CD4-positive, alpha-beta memory T cell (primary cell): ENCODE measurements at regions not wholly inside any gene's neighbourhood (a gene's known extent, or its start where the extent isn't known, plus 50 kb on each side); places are given as distances from the start of the nearest gene placed in this dataset.
A peak's percentile ranks its signal among the peaks of the same experiment; 100 is the strongest.
"Not testable (repeated sequence)": the region's sequence is repeated elsewhere in the genome, so short reads cannot be mapped to it uniquely, and the experiment has no call there.

ENCODE experiments used
- CTCF ChIA-PET: fragments of 350-600 bp; sonication (Branson Sonifier 250); formaldehyde crosslinking; loops from one replicate; lab custom pipeline; 2021; ENCODE audit warnings: inconsistent platforms; ENCODE audit not compliant: partially characterized antibody; lab: Charles Lee
- POLR2A ChIA-PET: fragments of 350-600 bp; sonication (Branson Sonifier 250); formaldehyde crosslinking; loops from one replicate; lab custom pipeline; 2021; ENCODE audit not compliant: partially characterized antibody; lab: Charles Lee
- DNase-seq, 5 donors: peaks; one replicate each; pipeline versions ENCODE4 v3.0.0 to v3.0.0-alpha.2; 2020 to 2022; ENCODE audit warnings: mixed read lengths in 1 of 5
- H3K27ac ChIP-seq: one replicate; pipeline ENCODE4 v1.7.0; 2013; ENCODE audit warnings: low read depth, low read length
- H3K27me3 ChIP-seq: 2 replicates; pipeline ENCODE4 v1.7.0; 2013; ENCODE audit warnings: mild to moderate bottlenecking, low read length, moderate library complexity; ENCODE audit not compliant: insufficient read depth
- H3K36me3 ChIP-seq: 2 replicates; pipeline ENCODE4 v1.7.0; 2013; ENCODE audit warnings: mild to moderate bottlenecking, low read length, moderate library complexity; ENCODE audit not compliant: insufficient read depth
- H3K4me1 ChIP-seq: 2 replicates; pipeline ENCODE4 v1.7.0; 2013; ENCODE audit warnings: mild to moderate bottlenecking, low read length, moderate library complexity; ENCODE audit not compliant: insufficient read depth
- H3K4me3 ChIP-seq, 2 donors: one replicate each; pipeline ENCODE4 v1.7.0; 2013; ENCODE audit warnings: low read length in 2 of 2, mild to moderate bottlenecking in 1 of 2
- H3K9me3 ChIP-seq, 2 donors: one replicate each; pipeline ENCODE4 v1.7.0; 2013; ENCODE audit warnings: low read length in 2 of 2, control low read depth in 1 of 2; ENCODE audit not compliant: control insufficient read depth in 1 of 2
- H3K27ac Mint-ChIP-seq, 7 donors: one replicate each; pipeline ENCODE4 v1.8.0; 2020 to 2021; ENCODE audit warnings: mixed read lengths in 7 of 7, mild to moderate bottlenecking in 6 of 7, inconsistent platforms in 3 of 7, moderate library complexity in 3 of 7
- H3K27me3 Mint-ChIP-seq, 2 donors: one replicate each; pipeline ENCODE4 v1.8.0; 2020 to 2021; ENCODE audit warnings: mixed read lengths in 2 of 2
- H3K36me3 Mint-ChIP-seq, 2 donors: one replicate each; pipeline ENCODE4 v1.8.0; 2020 to 2021; ENCODE audit warnings: mixed read lengths in 2 of 2, inconsistent platforms in 1 of 2, mild to moderate bottlenecking in 1 of 2
- H3K4me1 Mint-ChIP-seq, 4 donors: one replicate each; pipeline ENCODE4 v1.8.0; 2020 to 2021; ENCODE audit warnings: mixed read lengths in 4 of 4, mild to moderate bottlenecking in 1 of 4
- H3K4me3 Mint-ChIP-seq, 8 donors: one replicate each; pipeline ENCODE4 v1.8.0; 2020 to 2021; ENCODE audit warnings: mixed read lengths in 8 of 8, mild to moderate bottlenecking in 7 of 8, moderate library complexity in 6 of 8, inconsistent platforms in 3 of 8
- H3K9me3 Mint-ChIP-seq, 8 donors: one replicate each; pipeline ENCODE4 v1.8.0; 2020 to 2021; ENCODE audit warnings: mixed read lengths in 8 of 8, mild to moderate bottlenecking in 5 of 8, inconsistent platforms in 3 of 8, moderate library complexity in 1 of 8
- intact Hi-C: fragments of 100-400 bp; cut with micrococcal nuclease; formaldehyde crosslinking; loops from one replicate; pipeline ENCODE4 v1.15.1; 2023

GRCh38 chr20:30313660-30314059 lies 943.8 kb upstream of the DEFB115 start:
- H3K36me3 Mint-ChIP-seq, result not testable (repeated sequence)

GRCh38 chr20:30316063-30316462 lies 941.4 kb upstream of the DEFB115 start:
- CTCF ChIA-PET, H3K27me3 Mint-ChIP-seq, H3K4me3 ChIP-seq, H3K9me3 ChIP-seq, H3K27ac Mint-ChIP-seq, H3K4me1 ChIP-seq, POLR2A ChIA-PET, H3K9me3 Mint-ChIP-seq, H3K36me3 ChIP-seq, H3K27ac ChIP-seq, DNase-seq, H3K4me1 Mint-ChIP-seq, H3K27me3 ChIP-seq, intact Hi-C loops, H3K36me3 Mint-ChIP-seq: not testable (repeated sequence)
- H3K4me3 Mint-ChIP-seq, result peak overlapping the region in 1 of 8 donors; percentile 31

More at GRCh38 chr20:30313660-30314059, 943.8 kb upstream of the DEFB115 start:
- intact Hi-C loops, H3K9me3 Mint-ChIP-seq, CTCF ChIA-PET, H3K9me3 ChIP-seq, DNase-seq, H3K27ac Mint-ChIP-seq, H3K36me3 ChIP-seq, H3K27me3 Mint-ChIP-seq, H3K4me1 Mint-ChIP-seq, H3K27ac ChIP-seq, H3K4me1 ChIP-seq, H3K4me3 ChIP-seq, H3K4me3 Mint-ChIP-seq, H3K27me3 ChIP-seq, POLR2A ChIA-PET: not testable (repeated sequence)

- H3K36me3 ChIP-seq, CTCF ChIA-PET, POLR2A ChIA-PET, H3K9me3 Mint-ChIP-seq, H3K27ac Mint-ChIP-seq, DNase-seq, H3K27me3 Mint-ChIP-seq, H3K4me1 ChIP-seq, intact Hi-C loops, H3K27me3 ChIP-seq, H3K9me3 ChIP-seq, H3K4me3 ChIP-seq, H3K27ac ChIP-seq, H3K4me1 Mint-ChIP-seq, H3K36me3 Mint-ChIP-seq: not testable (repeated sequence)
- H3K4me3 Mint-ChIP-seq, result peak overlapping the region in 1 of 8 donors; percentile 15
Observed at GRCh38 chr20:30316532-30317299, 940.7 kb upstream of the DEFB115 start.

- POLR2A ChIA-PET, result not testable (repeated sequence)
Observed at GRCh38 chr20:30333744-30334143, 923.7 kb upstream of the DEFB115 start.

GRCh38 chr20:30337556-30337955 lies 919.9 kb upstream of the DEFB115 start:
- H3K4me3 Mint-ChIP-seq, H3K27ac Mint-ChIP-seq, H3K27me3 ChIP-seq, DNase-seq, H3K9me3 ChIP-seq, H3K36me3 Mint-ChIP-seq, H3K36me3 ChIP-seq, H3K9me3 Mint-ChIP-seq, H3K4me1 Mint-ChIP-seq, H3K4me3 ChIP-seq, H3K27ac ChIP-seq, H3K27me3 Mint-ChIP-seq, CTCF ChIA-PET, POLR2A ChIA-PET, intact Hi-C loops, H3K4me1 ChIP-seq: not testable (repeated sequence)

More at GRCh38 chr20:30333744-30334143, 923.7 kb upstream of the DEFB115 start:
- DNase-seq, H3K36me3 Mint-ChIP-seq, H3K27me3 Mint-ChIP-seq, H3K9me3 ChIP-seq, H3K27ac Mint-ChIP-seq, CTCF ChIA-PET, H3K4me3 ChIP-seq, H3K36me3 ChIP-seq, H3K4me1 ChIP-seq, H3K4me3 Mint-ChIP-seq, H3K27ac ChIP-seq, H3K27me3 ChIP-seq, intact Hi-C loops, H3K4me1 Mint-ChIP-seq: not testable (repeated sequence)
- H3K9me3 Mint-ChIP-seq, result peaks cover 0 to 10% (median 0%) of the 10 kb centered on the region in 8 donors

- H3K4me1 ChIP-seq, H3K27me3 Mint-ChIP-seq, H3K9me3 ChIP-seq, H3K36me3 ChIP-seq, H3K27ac Mint-ChIP-seq, intact Hi-C loops, H3K27ac ChIP-seq, DNase-seq, H3K4me3 Mint-ChIP-seq, POLR2A ChIA-PET, H3K4me1 Mint-ChIP-seq, H3K4me3 ChIP-seq, H3K9me3 Mint-ChIP-seq, H3K27me3 ChIP-seq, H3K36me3 Mint-ChIP-seq: not testable (repeated sequence)
- CTCF ChIA-PET, result interaction anchor here (0.8 kb wide), 1 partner anchor 1020 kb away, joined by 3 read pairs; no protein-coding TSS in a partner anchor
Observed at GRCh38 chr20:30348932-30349331, 908.5 kb upstream of the DEFB115 start.

GRCh38 chr20:30356854-30357467 lies 900.5 kb upstream of the DEFB115 start:
- H3K4me1 Mint-ChIP-seq, H3K27ac Mint-ChIP-seq, POLR2A ChIA-PET, H3K36me3 ChIP-seq, H3K4me1 ChIP-seq, intact Hi-C loops, H3K9me3 Mint-ChIP-seq, H3K27ac ChIP-seq, H3K4me3 Mint-ChIP-seq, H3K27me3 Mint-ChIP-seq, H3K4me3 ChIP-seq, H3K9me3 ChIP-seq, H3K36me3 Mint-ChIP-seq, H3K27me3 ChIP-seq: not testable (repeated sequence)
- DNase-seq, result peak in 4 of 5 donors; percentile 15 to 25 (median 20)
- CTCF ChIA-PET, result interaction anchor here (1.3 kb wide), 1 partner anchor 28 kb away, joined by 4 read pairs; no protein-coding TSS in a partner anchor
